ENCODE measurements at regions not wholly inside any gene's neighbourhood (a gene's known extent, or its start where the extent isn't known, plus 50 kb on each side); places are given as distances from the start of the nearest gene placed in this dataset.

DNA sequence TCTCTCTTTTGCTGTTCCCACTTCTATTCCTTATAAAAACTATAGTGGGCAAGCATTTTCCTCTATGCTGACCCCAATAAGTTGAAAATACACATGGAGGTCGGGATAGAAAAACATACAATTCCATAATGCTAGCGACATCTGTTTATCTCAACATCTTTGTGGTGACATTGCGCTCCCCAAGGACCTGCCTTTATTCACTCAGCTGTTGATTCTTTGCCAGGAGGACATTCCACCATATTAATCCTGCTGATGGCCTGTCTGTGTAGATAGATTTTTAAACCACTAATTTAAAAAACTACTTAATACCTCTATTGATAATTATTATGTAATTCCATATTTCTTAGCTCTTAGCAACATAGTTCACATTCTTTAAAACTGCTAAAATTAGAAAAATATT is 555.3 kb upstream of the MAP3K7 start:
- H3K4me1 ChIP-seq, result no peaks in the 10 kb centered on the region
- DNase-seq (ENCODE audit: low spot score in 2 of 2), result no peak
- H3K27ac ChIP-seq, result no peak overlapping the region
- H3K4me3 ChIP-seq, result no peak overlapping the region
- H3K9me3 ChIP-seq, result no peaks in the 10 kb centered on the region
- H3K27me3 ChIP-seq, result no peaks in the 10 kb centered on the region
- intact Hi-C loops (cut with DNase I), result no loop called here
- H3K36me3 ChIP-seq, result no peaks in the 10 kb centered on the region
- TF ChIP-seq, protein P1, sequence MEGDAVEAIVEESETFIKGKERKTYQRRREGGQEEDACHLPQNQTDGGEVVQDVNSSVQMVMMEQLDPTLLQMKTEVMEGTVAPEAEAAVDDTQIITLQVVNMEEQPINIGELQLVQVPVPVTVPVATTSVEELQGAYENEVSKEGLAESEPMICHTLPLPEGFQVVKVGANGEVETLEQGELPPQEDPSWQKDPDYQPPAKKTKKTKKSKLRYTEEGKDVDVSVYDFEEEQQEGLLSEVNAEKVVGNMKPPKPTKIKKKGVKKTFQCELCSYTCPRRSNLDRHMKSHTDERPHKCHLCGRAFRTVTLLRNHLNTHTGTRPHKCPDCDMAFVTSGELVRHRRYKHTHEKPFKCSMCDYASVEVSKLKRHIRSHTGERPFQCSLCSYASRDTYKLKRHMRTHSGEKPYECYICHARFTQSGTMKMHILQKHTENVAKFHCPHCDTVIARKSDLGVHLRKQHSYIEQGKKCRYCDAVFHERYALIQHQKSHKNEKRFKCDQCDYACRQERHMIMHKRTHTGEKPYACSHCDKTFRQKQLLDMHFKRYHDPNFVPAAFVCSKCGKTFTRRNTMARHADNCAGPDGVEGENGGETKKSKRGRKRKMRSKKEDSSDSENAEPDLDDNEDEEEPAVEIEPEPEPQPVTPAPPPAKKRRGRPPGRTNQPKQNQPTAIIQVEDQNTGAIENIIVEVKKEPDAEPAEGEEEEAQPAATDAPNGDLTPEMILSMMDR (IDR thresholded peaks at IDR 0.05), result no peak

DNA sequence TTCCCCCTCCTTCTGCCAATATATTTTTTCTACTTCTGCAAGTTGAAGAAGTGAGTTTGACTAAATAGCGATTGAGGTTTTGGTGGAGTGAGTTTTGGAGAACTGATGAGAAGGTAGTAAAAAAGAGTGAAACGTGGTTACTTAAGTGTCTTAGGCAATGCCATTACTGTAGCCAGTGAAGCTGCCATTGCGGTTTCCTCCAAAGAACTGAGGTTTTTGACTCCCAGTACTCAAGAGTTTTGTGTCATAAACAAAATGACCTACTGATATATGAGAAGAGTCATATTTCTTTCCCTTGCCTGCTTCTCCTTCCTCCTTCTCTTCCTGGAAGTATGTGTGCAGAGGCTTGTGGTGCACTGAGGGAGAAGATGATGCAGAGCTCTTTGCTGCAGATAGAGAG is 554.5 kb upstream of the MAP3K7 start:
- no peaks in the 10 kb centered on the region for H3K4me1 ChIP-seq
- H3K36me3 ChIP-seq, result no peaks in the 10 kb centered on the region
- H3K27me3 ChIP-seq, result no peaks in the 10 kb centered on the region
- H3K9me3 ChIP-seq, result no peaks in the 10 kb centered on the region
- intact Hi-C loops (cut with DNase I), result no loop called here
- no peak for DNase-seq (ENCODE audit: low spot score in 2 of 2)
- no peak overlapping the region for H3K4me3 ChIP-seq
- TF ChIP-seq, protein P1 (IDR thresholded peaks at IDR 0.05), result no peak
- no peak overlapping the region for H3K27ac ChIP-seq

DNA sequence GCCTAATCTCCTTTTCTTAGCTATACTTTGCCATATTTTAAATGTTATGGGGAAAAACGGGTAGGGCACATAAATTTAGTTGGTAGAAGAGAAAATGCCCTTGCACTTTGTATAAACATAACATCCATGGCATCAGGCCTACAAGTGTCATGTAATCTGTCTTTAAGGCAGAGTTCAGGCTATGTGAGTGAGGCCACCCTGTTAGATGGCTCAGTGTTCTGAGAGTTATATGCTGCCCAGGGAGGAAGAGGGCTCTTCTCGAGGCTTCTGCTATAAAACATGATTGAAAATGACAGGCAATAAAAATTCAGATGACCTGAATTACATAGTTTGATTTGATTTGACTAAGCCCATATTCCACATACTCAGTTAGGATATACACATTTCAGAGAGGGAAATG is 553.6 kb upstream of the MAP3K7 start:
- no peak overlapping the region for H3K4me3 ChIP-seq
- H3K27ac ChIP-seq, result no peak overlapping the region
- no peak for DNase-seq (ENCODE audit: low spot score in 2 of 2)
- no peaks in the 10 kb centered on the region for H3K4me1 ChIP-seq
- H3K36me3 ChIP-seq, result no peaks in the 10 kb centered on the region
- TF ChIP-seq, protein P1 (IDR thresholded peaks at IDR 0.05), result no peak
- H3K9me3 ChIP-seq, result no peaks in the 10 kb centered on the region
- intact Hi-C loops (cut with DNase I), result no loop called here
- no peaks in the 10 kb centered on the region for H3K27me3 ChIP-seq

DNA sequence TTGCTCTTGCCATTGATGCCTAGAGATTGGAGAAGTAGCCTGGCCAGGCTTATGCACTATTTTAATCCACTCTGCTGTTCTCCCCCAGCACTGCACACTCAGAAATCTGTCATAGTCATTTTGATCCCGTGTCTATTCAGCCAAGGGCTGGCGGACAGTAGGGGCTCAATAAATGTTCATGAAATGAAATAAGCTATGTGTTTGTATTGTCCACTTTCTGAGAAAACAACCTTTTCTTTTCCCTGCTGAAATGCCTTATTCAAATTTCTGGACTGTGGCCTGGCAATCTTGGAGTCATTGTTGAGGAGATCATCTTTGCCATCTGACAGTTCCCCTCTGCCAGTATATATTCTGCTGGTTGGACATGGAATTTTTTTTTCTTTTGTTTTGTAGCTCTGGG is 550.4 kb upstream of the MAP3K7 start:
- no peaks in the 10 kb centered on the region for H3K27me3 ChIP-seq
- intact Hi-C loops (cut with DNase I), result no loop called here
- no peak overlapping the region for H3K27ac ChIP-seq
- no peak overlapping the region for H3K4me3 ChIP-seq
- no peak for DNase-seq (ENCODE audit: low spot score in 2 of 2)
- H3K4me1 ChIP-seq, result no peaks in the 10 kb centered on the region
- no peaks in the 10 kb centered on the region for H3K36me3 ChIP-seq
- TF ChIP-seq, protein P1 (IDR thresholded peaks at IDR 0.05), result no peak
- no peaks in the 10 kb centered on the region for H3K9me3 ChIP-seq

DNA sequence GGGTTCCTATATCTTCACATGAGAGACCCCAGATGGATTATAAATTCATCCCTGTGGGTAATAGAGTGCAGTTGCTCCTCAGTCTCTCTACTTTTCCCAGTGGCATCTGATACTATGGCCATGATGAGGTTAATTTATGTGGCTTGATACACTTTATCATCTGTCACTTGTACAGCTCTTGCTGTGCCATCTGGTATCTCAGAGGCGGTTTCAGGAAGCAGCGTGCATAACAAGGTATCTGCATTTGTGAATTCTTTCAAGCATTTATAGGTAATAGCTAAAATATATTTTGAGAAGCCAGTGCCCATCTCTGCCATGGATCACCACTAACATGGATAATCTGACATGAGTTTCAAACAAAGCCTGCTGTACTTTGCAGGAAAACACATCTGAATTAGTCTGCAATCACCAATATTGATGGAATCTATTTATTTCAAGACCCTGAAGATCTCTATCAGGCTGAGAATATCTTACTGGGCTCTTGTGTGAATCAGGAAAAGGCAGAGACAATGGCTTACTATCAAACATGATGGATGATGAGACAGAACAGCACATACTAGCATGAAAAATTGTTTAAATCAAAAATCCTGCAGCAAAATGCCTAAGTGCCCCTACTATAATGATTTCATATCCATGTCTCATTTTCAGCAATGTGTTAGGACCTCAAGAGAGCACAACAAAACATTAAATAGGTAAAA is 548.7 kb upstream of the MAP3K7 start:
- no peaks in the 10 kb centered on the region for H3K27me3 ChIP-seq
- intact Hi-C loops (cut with DNase I), result no loop called here
- H3K36me3 ChIP-seq, result no peaks in the 10 kb centered on the region
- no peaks in the 10 kb centered on the region for H3K9me3 ChIP-seq
- H3K27ac ChIP-seq, result no peak overlapping the region
- H3K4me3 ChIP-seq, result no peak overlapping the region
- DNase-seq (ENCODE audit: low spot score in 2 of 2), result no peak
- TF ChIP-seq, protein P1 (IDR thresholded peaks at IDR 0.05), result no peak
- no peaks in the 10 kb centered on the region for H3K4me1 ChIP-seq

DNA sequence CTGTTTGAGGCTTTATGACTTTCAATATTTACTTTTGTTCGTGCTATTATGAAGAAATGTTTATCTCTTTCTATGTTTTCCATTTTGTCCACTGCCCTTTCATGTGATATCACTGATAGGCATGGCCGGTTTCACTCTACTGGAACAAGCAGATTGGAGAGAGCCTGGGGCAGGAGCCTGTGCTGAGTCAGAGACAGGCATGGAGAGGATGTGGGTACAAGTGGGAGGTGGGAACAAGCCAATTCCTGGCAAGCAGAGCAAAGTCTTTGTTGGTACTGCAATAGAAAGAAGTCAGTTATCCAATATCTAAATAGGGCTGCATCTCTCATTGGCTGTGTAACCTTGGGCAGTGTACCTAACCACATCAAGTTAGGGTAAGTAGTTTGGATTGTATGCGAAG is 545.6 kb upstream of the MAP3K7 start:
- Histone ChIP-seq H3K27me3 (no peaks in the 10 kb centered on the region), H3K27ac (no peak overlapping the region), H3K9me3 (no peaks in the 10 kb centered on the region), H3K4me3 (no peak overlapping the region), H3K4me1 (no peaks in the 10 kb centered on the region), H3K36me3 (no peaks in the 10 kb centered on the region)
- DNase-seq (ENCODE audit: low spot score in 2 of 2), result no peak
- TF ChIP-seq, protein P1 (IDR thresholded peaks at IDR 0.05), result no peak
- intact Hi-C loops (cut with DNase I), result no loop called here
